GM23338 (cell line): ENCODE measurements at regions not wholly inside any gene's neighbourhood (a gene's known extent, or its start where the extent isn't known, plus 50 kb on each side); places are given as distances from the start of the nearest gene placed in this dataset.

Source experiments
- CTCF ChIP-seq, 2 experiments: fragments of 200-600 bp in 1 of 2; sonication (generic) in 1 of 2; conservative IDR thresholded peaks; 2 replicates each; pipeline versions ENCODE4 v1.5.1 to v1.6.1; 2016 to 2017; ENCODE audit warnings: antibody characterized with exemption in 2 of 2, low read depth in 2 of 2, mild to moderate bottlenecking in 2 of 2, moderate library complexity in 1 of 2
- EZH2 ChIP-seq: fragments of 200-600 bp; sonication (generic); IDR thresholded peaks from one replicate; pipeline ENCODE4 v1.8.0; 2017; ENCODE audit warnings: antibody characterized with exemption, mild to moderate bottlenecking, low read depth; ENCODE audit not compliant: unreplicated experiment
- POLR2AphosphoS5 ChIP-seq: IDR thresholded peaks from 2 replicates; pipeline ENCODE4 v1.6.1; 2016; ENCODE audit warnings: antibody characterized with exemption, low read depth
- REST ChIP-seq: IDR thresholded peaks from one replicate; pipeline ENCODE4 v1.6.1; 2018; ENCODE audit warnings: antibody characterized with exemption; ENCODE audit not compliant: unreplicated experiment
- ZNF114 ChIP-seq: fragments of 250-450 bp; sonication (Bioruptor Pico); IDR thresholded peaks from 2 replicates; pipeline ENCODE4 v1.5.0; 2020; ENCODE audit warnings: mild to moderate bottlenecking, moderate library complexity

DNA sequence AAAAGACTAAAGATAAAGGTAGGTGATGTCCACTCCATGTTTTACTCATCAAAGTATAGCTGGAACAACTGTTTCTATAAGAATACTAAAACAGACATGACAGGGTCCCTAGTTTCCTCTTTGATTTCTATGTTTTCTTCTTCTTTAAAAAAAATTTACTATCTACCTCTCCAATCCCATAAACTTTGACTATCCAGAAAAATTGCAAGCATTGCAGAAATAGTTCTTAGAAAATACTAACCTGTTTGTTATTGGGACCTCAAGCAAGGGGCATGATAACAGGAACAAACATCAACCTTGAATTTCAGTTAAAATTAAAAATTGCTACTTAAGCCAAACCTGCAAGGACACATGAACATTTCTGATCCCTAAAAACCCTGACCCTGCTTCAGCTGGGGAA lies 1226.5 kb downstream of the C4orf33 start:
- TF ChIP-seq ZNF114 (no peak), REST (no peak), EZH2 (no peak), POLR2AphosphoS5 (no peak), CTCF (conservative IDR thresholded peaks at IDR 0.05; ENCODE audit: low read depth in 2 of 2) (no peak)
